Ishikawa (cell line): ENCODE measurements at regions not wholly inside any gene's neighbourhood (a gene's known extent, or its start where the extent isn't known, plus 50 kb on each side); places are given as distances from the start of the nearest gene placed in this dataset.

Experiments
- CEBPB ChIP-seq: IDR thresholded peaks from 2 replicates; pipeline ENCODE4 v1.6.1; 2012
- EP300 ChIP-seq: IDR thresholded peaks from 2 replicates; pipeline ENCODE4 v1.6.1; 2012; ENCODE audit warnings: borderline replicate concordance
- MAX ChIP-seq: IDR thresholded peaks from 2 replicates; pipeline ENCODE4 v1.6.1; 2012
- TAF1 ChIP-seq: IDR thresholded peaks from 2 replicates; pipeline ENCODE4 v1.6.1; 2012; ENCODE audit warnings: low read depth, mild to moderate bottlenecking

- TF ChIP-seq TAF1 (no peak), CEBPB (no peak), EP300 (no peak), MAX (no peak)
These were observed 89.7 kb upstream of the SLC4A7 start for GRCh38 chr3:27573780-27574437.
